ENCODE measurements at regions not wholly inside any gene's neighbourhood (a gene's known extent, or its start where the extent isn't known, plus 50 kb on each side); places are given as distances from the start of the nearest gene placed in this dataset.

DNA sequence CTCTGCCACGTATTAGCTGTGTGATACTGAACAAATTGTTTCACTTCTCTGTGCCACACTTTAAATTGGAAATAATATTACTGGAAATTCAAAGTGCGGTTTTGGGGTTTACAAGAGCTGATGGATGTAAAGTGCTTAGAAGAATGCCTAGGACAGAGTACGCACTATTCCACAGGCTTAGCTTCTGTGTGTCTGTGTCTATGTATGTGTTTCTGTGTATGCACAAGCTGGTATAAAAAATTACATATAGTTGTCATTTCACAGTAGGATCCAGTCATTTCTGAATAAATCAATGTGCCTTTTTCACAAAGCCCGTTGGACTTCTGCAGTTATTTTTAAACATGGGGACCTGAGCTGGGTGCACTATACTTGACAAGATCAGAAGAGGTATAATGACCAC is 370.4 kb downstream of the TUSC7 start:
- no peak for DNase-seq

DNA sequence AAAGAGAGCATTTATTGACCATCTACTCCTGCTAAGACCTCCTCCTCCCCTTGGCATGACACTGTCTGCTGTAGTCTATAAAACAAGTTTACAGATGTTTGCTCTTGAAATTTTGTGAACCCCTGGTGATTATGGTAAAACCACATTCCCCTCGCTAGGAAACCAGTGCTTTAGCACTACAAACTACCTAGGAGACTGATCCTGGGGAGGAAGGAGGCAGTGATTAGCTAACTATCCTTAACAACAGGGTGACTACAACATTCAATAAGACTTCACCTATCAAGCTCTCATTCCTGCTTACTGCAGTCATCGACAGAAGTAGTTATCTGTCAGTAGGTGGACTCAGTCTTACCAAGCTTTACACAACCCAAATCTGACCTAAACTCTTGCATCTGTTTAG is 371.3 kb downstream of the TUSC7 start:
- DNase-seq = no peak

DNA sequence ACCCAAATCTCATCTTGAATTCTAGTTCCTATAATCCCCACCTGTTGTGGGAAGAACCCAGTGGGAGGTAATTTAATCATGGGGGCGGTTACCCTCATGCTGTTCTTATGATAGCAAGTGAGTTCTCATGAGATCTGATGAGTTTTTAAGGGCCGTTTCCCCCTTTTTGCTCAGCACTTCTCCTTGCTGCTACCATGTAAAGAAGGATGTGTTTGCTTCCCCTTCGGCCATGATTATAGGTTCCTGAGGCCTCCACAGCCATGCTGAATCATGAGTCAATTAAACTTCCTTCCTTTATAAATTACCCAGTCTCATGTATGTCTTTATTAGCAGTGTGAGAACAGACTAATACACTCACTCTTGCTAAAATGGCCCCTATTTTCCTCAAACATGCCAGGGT is 374.7 kb downstream of the TUSC7 start:
- no peak for DNase-seq

DNA sequence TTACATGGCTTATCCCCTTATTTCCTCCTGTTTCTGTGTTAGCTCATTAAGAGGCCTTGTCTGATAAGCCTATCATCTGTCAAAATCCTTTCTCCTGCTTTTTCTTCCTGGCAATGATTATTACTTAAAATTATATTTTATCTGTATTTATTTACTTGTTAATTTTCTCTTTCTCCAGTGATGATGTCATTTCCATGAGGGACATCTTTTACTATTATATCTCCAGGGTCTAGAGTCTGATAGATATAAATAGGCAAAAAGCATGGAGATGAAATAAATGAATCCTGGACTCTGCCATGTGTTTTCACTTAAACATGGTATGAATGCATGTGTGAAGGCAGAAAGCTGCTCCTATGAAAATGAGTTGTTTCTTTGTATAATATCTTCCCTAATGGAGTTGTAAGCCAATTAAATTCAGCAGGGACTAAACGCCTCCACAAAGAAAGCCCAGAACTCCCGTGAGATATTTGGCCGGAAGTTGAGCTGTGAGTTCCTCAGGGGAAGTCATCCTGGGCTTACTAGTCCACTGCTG is 375.2 kb downstream of the TUSC7 start:
- no peak for DNase-seq

DNA sequence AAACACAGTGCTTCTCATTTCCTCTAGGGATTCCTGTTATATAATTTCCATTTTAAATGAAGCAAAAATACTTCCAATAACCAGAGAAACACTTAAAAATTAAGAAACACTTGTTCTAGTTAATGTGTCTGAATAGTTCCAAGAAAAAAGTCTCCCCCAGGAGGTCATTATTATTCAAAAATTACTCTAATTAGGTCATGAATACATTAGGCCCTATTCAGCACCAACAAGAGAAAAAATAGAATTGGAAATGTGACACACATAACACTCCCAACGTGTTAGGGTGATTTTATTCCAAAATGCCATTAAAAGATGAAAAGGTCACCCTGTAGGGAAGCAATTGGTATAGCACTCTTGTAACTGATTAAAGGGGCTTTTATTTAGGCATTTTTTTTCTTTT is 382.1 kb downstream of the TUSC7 start:
- no peak for DNase-seq

DNA sequence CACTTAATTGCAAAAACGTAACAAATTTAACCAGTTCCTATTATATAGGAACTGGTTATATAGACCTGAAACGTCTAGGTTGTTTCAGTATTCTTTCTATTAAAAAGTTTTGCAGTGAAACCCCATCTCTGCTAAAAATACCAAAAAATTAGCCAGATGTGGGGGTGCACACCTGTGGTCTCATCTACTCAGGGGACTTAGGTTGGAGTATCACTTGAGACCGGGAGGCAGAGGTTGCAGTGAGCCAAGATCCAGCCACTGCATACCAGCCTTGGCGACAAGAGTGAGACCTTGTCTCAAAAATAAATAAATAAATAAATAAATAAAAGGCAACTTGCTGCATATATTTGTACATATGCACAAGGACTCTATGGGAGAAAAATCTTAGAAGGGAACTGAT is 387.0 kb downstream of the TUSC7 start:
- no peak for DNase-seq

DNA sequence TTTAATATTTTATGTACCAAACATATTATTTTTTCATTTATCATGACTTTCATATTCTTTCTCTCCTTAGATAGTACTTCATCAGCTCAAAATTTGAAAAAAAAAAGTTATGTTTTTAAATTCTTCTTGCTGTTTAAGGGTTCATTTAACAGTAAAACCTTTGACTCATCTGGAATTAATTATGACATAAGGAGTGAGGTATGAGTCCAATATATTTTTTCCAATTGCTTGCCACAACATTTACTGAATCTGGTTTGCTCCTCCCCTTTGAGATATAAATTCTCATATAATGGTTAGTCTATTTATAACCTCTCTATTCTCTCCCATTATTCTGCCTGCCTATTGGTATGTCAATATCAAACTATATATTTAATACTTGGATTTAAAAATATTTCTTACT is 387.8 kb downstream of the TUSC7 start:
- DNase-seq = no peak

DNA sequence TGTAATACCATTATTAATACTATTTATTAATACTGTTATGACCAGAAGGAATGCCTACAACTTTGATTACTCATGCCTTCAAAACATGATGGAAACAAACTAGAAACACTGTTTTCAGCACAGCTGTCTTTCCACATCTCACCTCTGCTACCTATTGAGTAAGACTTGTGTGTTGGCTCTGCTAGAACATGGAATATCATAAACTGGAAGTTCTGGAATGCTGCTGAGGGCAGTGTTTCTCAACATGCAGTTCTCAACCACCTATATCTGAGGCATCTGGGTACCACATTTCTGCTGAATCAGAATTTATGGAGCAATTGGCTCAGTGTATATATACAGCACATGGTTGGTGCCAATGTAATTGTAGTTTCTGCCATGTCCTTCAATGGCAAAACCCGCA is 392.1 kb downstream of the TUSC7 start:
- DNase-seq = no peak

DNA sequence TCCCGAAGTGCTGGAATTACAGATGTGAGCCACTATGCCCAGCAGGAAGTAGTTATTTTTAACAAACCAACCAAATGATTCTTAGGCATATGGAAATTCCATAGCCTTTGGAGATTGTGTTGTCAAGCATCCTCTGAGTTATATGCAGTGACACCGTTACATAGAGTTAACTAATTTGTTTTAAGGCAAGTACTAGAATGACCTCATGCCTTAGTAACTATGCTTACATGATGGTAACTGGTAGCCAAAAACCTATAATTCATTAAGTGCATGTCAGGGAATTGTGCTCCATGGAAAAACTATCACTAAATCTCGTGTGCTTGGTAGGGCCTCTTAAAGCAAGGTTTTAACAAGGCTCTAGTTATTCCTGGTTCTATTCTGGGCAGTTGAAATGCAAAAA is 392.8 kb downstream of the TUSC7 start:
- no peak for DNase-seq

DNA sequence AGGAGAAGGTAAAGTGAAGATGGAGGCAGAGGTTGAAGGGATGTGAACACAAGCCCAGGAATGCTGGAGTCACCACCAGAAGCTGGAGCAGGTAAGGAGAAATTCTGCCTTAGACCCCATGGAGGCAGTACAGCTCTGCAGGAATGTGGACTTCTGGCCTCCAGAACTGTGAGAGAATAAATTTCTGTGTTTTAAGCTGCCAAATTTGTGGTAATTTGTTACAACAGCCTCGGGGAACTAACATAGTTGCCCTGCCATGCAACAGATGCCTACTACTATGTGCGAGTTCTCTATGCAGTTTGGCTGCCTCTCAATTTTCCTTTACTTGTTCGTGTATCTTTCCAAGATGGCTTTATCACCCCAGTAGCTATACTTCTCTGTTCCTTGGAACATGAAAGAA is 394.1 kb downstream of the TUSC7 start:
- DNase-seq = no peak

DNA sequence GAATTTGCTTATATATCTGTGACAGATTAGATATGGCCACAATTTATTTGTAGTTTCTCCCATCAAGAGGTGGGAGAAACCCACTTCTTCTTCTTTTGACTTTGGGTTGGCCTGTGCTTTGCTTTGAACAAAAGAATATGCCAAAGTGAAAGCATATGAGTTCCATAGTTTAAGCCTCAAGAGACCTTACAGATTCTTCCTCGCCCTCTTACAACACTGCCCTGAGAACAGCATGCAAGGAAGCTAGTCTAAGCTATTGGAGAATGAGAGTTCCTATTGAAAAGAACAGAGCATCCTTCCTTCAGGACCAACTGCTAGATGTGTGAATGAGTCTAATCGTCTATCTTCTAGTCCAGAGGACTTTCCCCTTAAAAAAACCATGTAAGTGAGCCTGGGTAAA is 394.8 kb downstream of the TUSC7 start:
- no peak for DNase-seq

DNA sequence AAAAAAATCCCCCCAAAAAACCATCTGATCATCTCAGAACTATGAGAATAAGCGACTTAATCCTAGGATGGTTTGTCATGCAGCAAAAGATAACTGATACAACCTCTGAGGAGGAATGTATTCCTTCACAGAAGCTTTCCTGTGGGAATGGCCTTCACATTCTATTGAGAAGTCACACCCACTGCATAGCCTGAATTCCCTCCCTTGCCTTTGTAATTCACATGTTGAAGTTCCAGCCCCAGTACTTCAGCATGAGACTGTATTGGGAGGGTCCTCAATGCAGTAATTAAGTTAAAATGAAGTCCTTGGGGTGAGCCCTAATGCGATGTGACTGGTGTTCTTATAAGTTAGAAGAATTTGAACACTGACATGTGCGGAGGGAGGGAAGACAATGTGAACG is 395.2 kb downstream of the TUSC7 start:
- no peak for DNase-seq

DNA sequence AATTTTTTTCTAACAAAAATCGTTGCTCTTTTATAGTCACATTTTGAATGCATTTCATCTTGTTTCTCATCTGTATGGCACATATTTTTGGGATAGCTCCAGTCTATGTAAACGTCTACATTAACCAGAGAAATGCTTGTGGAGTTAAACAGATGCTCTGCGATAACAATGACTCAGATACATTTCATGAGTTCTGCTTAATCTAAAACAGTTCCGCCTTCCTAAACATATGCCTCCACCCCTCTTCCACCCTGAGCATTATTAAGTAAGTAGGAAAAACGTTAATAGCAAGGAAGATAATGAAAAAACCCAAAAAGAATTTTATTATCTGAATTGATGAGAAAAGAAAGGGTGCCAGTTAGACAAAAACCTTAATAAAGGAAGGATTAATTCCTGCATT is 396.1 kb downstream of the TUSC7 start:
- no peak for DNase-seq

DNA sequence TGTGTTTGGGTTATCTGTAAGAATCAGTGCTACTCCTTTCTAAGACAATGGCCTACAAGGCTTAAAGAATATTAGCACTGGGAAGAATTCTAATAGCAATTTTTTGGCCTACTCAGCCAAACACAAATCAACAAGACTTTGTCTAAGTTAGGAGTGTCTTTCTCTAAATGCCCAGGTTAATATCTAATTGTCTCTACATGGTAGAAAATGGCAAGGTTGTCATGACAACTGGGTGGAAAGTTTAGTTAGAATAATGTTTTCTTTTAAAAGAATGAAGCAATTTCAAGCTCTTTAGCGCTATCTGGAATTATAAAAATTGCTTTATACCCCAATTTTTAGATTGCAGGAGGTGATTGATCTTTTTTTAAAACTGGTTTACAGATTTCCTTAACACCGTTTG is 396.8 kb downstream of the TUSC7 start:
- DNase-seq = no peak

DNA sequence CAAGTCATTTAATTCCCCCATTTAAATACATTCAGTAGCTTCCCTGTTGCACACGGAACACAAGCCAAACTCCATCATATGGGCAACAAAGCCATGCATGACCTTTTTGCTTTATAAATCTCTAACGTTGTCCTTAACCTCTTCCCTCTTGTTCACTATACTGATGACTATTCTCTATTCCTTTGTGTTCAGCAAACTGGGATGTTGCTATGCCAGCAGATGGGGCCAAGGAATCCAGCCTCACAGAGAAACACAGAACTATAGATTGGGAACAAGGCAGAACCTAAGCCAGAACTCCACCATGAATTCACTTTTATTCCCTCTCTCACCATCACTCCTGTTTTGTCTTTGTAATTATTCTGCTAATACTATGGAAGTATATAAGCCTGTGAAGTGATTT is 398.4 kb downstream of the TUSC7 start:
- DNase-seq = no peak

DNA sequence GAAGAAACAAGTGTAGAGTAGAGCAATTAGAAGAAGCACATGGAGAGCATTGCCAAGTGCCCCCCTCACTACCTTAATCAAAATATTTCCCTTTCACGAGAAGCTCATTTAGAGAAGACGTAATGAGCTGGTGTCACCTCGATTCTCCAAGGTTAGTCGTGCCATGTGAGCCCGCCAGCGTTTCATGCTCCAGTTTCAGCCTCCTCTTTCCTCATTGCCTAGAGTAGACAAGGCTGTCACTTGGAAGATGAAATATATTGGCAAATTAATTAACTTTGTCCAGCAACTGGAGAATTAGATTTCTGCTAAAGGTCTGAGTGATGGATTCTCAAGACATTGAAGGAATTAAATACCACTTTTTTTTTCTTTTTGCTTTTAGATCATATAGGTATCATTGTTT is 399.6 kb downstream of the TUSC7 start:
- no peak for DNase-seq

DNA sequence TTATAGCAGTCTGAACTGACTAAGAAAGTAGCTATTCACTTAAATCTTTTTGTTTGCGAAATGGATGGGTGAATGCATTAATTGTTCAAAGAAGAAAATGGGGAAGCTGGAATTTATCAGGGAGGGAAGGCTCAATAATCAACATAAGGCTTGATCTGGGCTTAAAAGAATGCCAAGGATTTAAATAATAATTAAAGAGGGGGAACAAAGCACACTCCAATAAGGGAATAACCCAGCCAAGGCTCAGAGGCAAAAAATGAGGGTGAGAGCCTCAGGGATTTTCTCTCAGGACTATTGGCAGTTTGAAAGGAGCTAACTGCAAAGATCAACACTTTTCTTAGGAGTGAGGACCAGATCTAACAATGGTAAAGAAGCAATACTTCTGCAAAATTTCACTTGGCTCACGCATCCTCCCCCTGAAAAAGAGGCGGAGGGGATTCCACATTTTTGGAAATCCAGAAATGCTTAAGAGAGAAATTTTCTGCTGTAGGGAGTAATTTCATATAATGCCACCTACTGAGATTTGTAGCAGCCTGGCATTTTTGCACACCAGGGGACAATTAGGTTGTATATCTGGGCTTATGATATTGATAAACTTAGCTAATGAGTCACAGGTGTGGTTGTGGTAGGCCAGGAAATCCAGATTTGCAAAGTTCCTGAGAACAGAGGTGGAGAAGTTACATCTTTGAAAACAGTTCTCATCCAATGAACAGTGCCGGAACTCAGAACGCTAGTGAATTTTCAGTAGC is 405.1 kb downstream of the TUSC7 start:
- DNase-seq = no peak

DNA sequence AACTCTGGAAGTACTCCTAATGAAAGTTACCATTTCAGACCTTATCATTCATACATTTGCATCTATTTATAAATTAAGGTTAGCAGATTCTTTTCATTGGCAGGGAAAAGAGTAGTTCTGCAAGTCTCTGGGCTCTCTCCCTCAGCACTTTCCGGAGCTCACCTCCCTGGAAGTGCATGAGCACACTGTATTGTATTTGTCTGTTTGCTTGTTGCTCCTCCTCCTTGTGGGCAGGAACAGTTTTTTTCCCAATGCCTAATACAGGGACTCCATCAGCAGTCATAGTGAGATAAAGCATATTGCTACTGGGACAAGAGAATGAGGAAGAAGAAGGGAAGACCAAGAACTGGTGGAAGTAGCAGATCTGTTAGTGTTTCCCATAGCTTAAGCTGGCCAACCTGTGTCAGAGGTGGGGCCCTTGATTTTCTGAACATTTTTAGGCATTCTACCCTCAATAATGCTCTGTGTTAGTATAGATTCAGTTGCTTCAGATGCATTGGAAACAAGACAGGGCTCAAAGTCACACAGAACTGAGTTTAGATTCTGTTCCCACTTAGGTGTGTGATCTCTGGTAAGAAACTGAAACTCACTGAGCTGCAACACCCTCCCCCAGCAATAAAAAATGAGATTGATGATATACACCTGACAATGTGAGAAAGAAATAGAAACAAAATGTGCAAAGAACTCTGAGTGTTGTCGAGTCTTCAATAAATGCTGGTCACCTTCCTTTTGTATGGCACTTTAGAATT is 407.8 kb downstream of the TUSC7 start:
- no peak for DNase-seq

DNA sequence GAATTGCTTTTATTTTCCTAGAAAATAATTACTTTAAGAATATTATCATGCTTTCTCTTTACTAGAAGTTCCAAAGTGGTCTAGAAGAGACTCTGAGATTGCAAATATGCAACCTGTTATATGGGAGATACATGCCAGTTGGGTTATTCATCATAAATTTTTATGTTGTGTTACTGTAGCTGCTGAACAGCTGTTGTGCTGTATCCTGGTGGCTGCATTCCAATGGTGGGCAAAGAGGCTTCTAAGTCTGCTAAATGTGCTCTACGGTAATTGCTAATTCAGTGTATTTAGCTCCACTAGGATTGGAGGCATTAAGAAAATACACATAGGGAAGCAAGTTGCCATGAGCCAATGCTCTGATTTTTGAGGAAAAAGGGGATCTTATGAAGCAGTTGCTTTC is 409.0 kb downstream of the TUSC7 start:
- peak; percentile 9 for DNase-seq

DNA sequence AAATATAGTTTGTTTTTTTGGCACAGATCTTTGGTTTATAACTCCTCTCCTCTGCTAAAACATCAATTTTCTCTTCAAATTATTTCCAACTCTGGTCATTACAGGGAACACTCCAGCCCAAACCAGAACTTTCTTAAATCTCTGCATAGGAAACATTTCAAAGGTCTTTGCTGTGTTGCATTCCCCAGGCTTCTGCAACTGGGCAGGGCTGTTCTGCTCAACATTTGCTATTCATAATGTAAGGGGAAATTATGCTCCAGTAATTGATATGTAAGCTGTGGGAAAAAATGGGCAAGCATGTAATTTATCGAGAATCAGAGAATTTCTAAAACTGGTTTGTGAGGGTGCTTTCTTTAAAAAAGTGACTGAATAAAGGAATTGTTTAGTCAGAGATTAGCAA is 410.4 kb downstream of the TUSC7 start:
- no peak for DNase-seq

DNA sequence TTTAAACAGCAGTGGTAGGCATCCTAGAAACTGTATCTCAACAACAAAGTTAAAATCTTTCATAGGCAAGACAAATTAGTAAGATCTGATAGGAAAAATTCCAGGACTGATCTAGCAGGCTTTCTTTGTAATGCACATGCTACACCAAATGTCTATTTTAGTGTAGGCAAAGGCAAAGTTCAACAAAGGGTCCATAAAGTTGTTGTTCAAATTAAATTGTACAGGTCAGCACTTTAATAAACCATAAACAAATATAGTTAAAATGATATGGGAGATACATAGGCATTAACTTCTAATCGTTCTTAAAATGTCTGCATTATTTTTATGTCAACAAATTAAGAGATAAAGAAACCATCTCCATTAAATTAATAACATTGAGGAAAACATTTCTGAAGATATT is 413.0 kb downstream of the TUSC7 start:
- no peak for DNase-seq

DNA sequence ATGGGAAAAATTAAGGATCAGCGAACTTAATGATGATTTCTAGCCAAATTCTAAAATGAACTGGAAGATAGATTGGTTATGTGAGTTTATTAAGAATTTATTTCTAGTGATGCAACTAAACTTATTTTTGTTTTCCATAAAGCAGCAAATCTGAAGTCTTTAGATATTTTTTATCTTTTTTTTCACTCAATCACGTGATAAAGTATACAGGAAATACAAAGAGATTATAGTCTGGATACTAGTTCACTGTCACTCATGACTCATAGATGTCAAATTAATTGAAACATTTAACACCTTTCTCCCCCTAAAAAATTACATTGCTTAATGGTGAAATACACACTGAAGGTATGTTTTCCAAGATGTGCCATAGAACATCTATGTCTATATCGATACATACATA is 416.9 kb downstream of the TUSC7 start:
- no peak for DNase-seq

DNA sequence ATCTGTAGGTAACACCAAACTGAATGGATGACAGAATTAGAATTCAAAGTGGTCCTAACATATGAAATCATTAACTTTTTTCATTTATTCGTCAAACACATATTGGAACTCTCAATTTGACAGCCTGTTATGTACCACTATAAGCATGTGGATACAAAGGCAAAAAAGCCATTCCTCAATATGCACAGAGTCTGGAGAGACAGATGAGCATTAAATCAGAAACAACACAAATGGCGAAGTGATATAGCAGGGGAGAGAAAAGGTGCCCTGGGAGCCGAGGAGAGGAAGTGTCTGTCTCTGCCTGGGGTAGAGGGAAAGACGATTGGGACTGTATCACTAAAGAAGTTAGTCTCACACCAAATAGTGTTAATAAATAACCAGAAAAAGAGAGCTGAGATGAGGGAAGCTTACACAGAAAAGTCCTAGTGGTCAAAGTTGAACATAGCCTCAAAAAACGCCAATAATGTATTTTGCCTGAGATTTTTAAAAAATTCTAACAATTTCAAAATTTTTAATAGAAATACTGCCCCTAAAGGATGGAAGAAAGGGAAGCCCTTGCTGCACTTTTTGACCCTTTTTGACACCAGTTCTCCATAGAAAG is 417.5 kb downstream of the TUSC7 start:
- DNase-seq = no peak

Data from muscle of arm (tissue), 1 donor.